Spinal cord (tissue), 9 donors: ENCODE measurements at regions not wholly inside any gene's neighbourhood (a gene's known extent, or its start where the extent isn't known, plus 50 kb on each side); places are given as distances from the start of the nearest gene placed in this dataset.
"Not testable (repeated sequence)": the region's sequence is repeated elsewhere in the genome, so short reads cannot be mapped to it uniquely, and the experiment has no call there.

ENCODE experiments used
- DNase-seq, 6 donors: peaks; one replicate each; pipeline versions ENCODE4 v3.0.0 to v3.0.0-alpha.2; 2013 to 2015; ENCODE audit warnings: low spot score in 6 of 6, low read depth in 4 of 6
- H3K27ac ChIP-seq: one replicate; pipeline ENCODE4 v1.5.1; 2013; ENCODE audit warnings: low read depth, low read length, control low read depth
- H3K27me3 ChIP-seq: one replicate; pipeline ENCODE4 v1.6.1; 2013; ENCODE audit warnings: low read length; ENCODE audit not compliant: control insufficient read depth, insufficient read depth
- H3K36me3 ChIP-seq: one replicate; pipeline ENCODE4 v1.6.1; 2013; ENCODE audit warnings: low read length; ENCODE audit not compliant: control insufficient read depth, insufficient read depth
- H3K4me1 ChIP-seq: one replicate; pipeline ENCODE4 v1.6.1; 2013; ENCODE audit warnings: low read length; ENCODE audit not compliant: control insufficient read depth, insufficient read depth
- H3K4me3 ChIP-seq: one replicate; pipeline ENCODE4 v1.5.1; 2013; ENCODE audit warnings: low read depth, low read length, control low read depth
- H3K9me3 ChIP-seq: one replicate; pipeline ENCODE4 v1.6.1; 2013; ENCODE audit warnings: low read length; ENCODE audit not compliant: control insufficient read depth, insufficient read depth
- WGBS: methylation state at CpG from one replicate; pipeline ENCODE4 v1.1.5; 2013; ENCODE audit warnings: missing lambda C conversion rate; ENCODE audit not compliant: insufficient coverage; 5-methylcytosine and 5-hydroxymethylcytosine counted together
- donor health status: healthy.

GRCh38 chr5:2157372-2157771 lies 274.6 kb upstream of the IRX4 start:
- Histone ChIP-seq H3K9me3 (no peaks in the 10 kb centered on the region), H3K27me3 (no peaks in the 10 kb centered on the region), H3K36me3 (no peaks in the 10 kb centered on the region), H3K27ac (no peak overlapping the region), H3K4me3 (no peak overlapping the region), H3K4me1 (no peaks in the 10 kb centered on the region)
- no peak for DNase-seq
- 94% methylated on average over 9 of the region's 9 CpGs for WGBS

- 89% methylated on average over 8 of the region's 14 CpGs for WGBS
- Histone ChIP-seq H3K36me3 (no peaks in the 10 kb centered on the region), H3K27ac (no peak overlapping the region), H3K27me3 (no peaks in the 10 kb centered on the region), H3K4me1 (no peaks in the 10 kb centered on the region), H3K9me3 (no peaks in the 10 kb centered on the region), H3K4me3 (no peak overlapping the region)
- no peak for DNase-seq
Measured at GRCh38 chr5:2156358-2157059, 273.8 kb upstream of the IRX4 start.

GRCh38 chr5:2155556-2155955 lies 272.8 kb upstream of the IRX4 start:
- WGBS: 94% methylated on average over 18 of the region's 18 CpGs
- no peak for DNase-seq
- Histone ChIP-seq H3K36me3 (no peaks in the 10 kb centered on the region), H3K27ac (no peak overlapping the region), H3K27me3 (no peaks in the 10 kb centered on the region), H3K4me1 (no peaks in the 10 kb centered on the region), H3K4me3 (no peak overlapping the region), H3K9me3 (no peaks in the 10 kb centered on the region)

- 95% methylated on average over 13 of the region's 15 CpGs for WGBS
- no peaks in the 10 kb centered on the region for H3K27me3 ChIP-seq
- no peaks in the 10 kb centered on the region for H3K36me3 ChIP-seq
- no peak overlapping the region for H3K27ac ChIP-seq
- DNase-seq: no peak
- H3K4me3 ChIP-seq: no peak overlapping the region
- H3K9me3 ChIP-seq: no peaks in the 10 kb centered on the region
- H3K4me1 ChIP-seq: peaks cover 4% of the 10 kb centered on the region
Measured at GRCh38 chr5:2153802-2154201, 271.1 kb upstream of the IRX4 start.

GRCh38 chr5:2153350-2153749 lies 270.6 kb upstream of the IRX4 start:
- no peak for DNase-seq
- no peaks in the 10 kb centered on the region for H3K36me3 ChIP-seq
- 96% methylated on average over 6 of the region's 6 CpGs for WGBS
- no peaks in the 10 kb centered on the region for H3K27me3 ChIP-seq
- H3K4me3 ChIP-seq: no peak overlapping the region
- H3K4me1 ChIP-seq: peaks cover 4% of the 10 kb centered on the region
- no peak overlapping the region for H3K27ac ChIP-seq
- H3K9me3 ChIP-seq: no peaks in the 10 kb centered on the region

GRCh38 chr5:2151301-2151888 lies 268.7 kb upstream of the IRX4 start:
- not testable (repeated sequence) for H3K4me3 ChIP-seq, H3K36me3 ChIP-seq, H3K4me1 ChIP-seq, H3K27ac ChIP-seq, H3K9me3 ChIP-seq, H3K27me3 ChIP-seq, DNase-seq
- WGBS: 15% methylated on average over 7 of the region's 8 CpGs

- H3K9me3 ChIP-seq: peaks cover 4% of the 10 kb centered on the region
- H3K27me3 ChIP-seq: no peaks in the 10 kb centered on the region
- H3K36me3 ChIP-seq: no peaks in the 10 kb centered on the region
- H3K27ac ChIP-seq: no peak overlapping the region
- peaks cover 4% of the 10 kb centered on the region for H3K4me1 ChIP-seq
- DNase-seq: no peak
- no peak overlapping the region for H3K4me3 ChIP-seq
- 56% methylated on average over 15 of the region's 15 CpGs for WGBS
Measured at GRCh38 chr5:2149195-2149539, 266.4 kb upstream of the IRX4 start.

GRCh38 chr5:2148312-2149194 lies 265.8 kb upstream of the IRX4 start:
- Histone ChIP-seq H3K27ac (no peak overlapping the region), H3K36me3 (no peaks in the 10 kb centered on the region), H3K27me3 (no peaks in the 10 kb centered on the region), H3K4me1 (peaks cover 4% of the 10 kb centered on the region), H3K9me3 (peaks cover 4% of the 10 kb centered on the region), H3K4me3 (no peak overlapping the region)
- 91% methylated on average over 14 of the region's 14 CpGs for WGBS
- DNase-seq: no peak

GRCh38 chr5:2147504-2148311 lies 265.0 kb upstream of the IRX4 start:
- Histone ChIP-seq H3K9me3 (peaks cover 4% of the 10 kb centered on the region), H3K4me3 (no peak overlapping the region), H3K27me3 (no peaks in the 10 kb centered on the region), H3K27ac (no peak overlapping the region), H3K36me3 (no peaks in the 10 kb centered on the region), H3K4me1 (peaks cover 4% of the 10 kb centered on the region)
- no peak for DNase-seq
- 87% methylated on average over 13 of the region's 13 CpGs for WGBS
